K562 (cell line): ENCODE measurements at regions not wholly inside any gene's neighbourhood (a gene's known extent, or its start where the extent isn't known, plus 50 kb on each side); places are given as distances from the start of the nearest gene placed in this dataset.
A peak's percentile ranks its signal among the peaks of the same experiment; 100 is the strongest.

Experiments
- ATAC-seq: fragments of 200-7000 bp; cut with Tn5 transposase; 3 replicates; pipeline ENCODE4 v1.9.1; 2020; ENCODE audit warnings: moderate library complexity
- BruUV-seq: library from RNA; stranded (reverse); fragments of 400-500 nt; replicated peaks from 2 replicates; lab custom pipeline; 2021; lab: Mats Ljungman, UMichigan
- CTCF ChIA-PET: fragments of 300-600 bp; formaldehyde crosslinking; extraction: SDS; loops from one replicate; lab custom pipeline; 2021; ENCODE audit warnings: low intra/inter-chr PET ratio; lab: Yijun Ruan, JAX
- POLR2A ChIA-PET: fragments of 300-600, 350-650 bp; sonication (Branson Sonifier 250); formaldehyde crosslinking; extraction: SDS; loops from one replicate; lab custom pipeline; 2021; ENCODE audit warnings: antibody characterized with exemption, inconsistent platforms; lab: Yijun Ruan, JAX
- DNase-seq, 4 experiments: peaks; one replicate each; pipeline versions ENCODE4 v3.0.0 to v3.0.0-alpha.2; 2011 to 2018; ENCODE audit warnings: low spot score in 3 of 4, mixed read lengths in 3 of 4; ENCODE audit errors: extremely low read depth in 1 of 4
- FAIRE-seq: peaks from 2 replicates; lab custom pipeline; 2011; peaks lifted over from hg19 to GRCh38; lab: Jason Lieb, UNC
- H2AFZ ChIP-seq: 2 replicates; pipeline ENCODE4 v1.6.0; 2011; ENCODE audit warnings: low read depth, low read length, control low read depth, inconsistent platforms
- H3K27ac ChIP-seq: fragments of 200-600 bp; 3 replicates; pipeline ENCODE4 v1.8.0; 2011; ENCODE audit warnings: low read depth, mild to moderate bottlenecking, control low read depth, inconsistent platforms, low read length, moderate library complexity, mixed read lengths; ENCODE audit errors: extremely low read depth
- H3K27me3 ChIP-seq, 2 experiments: fragments of 300-600 bp in 1 of 2; 2 replicates in 1 of 2; 3 replicates in 1 of 2; pipeline versions ENCODE4 v1.6.0 to v1.8.0; 2011; ENCODE audit warnings: inconsistent platforms in 2 of 2, low read length in 2 of 2, mild to moderate bottlenecking in 1 of 2, mixed read lengths in 1 of 2, moderate library complexity in 1 of 2; ENCODE audit not compliant: control insufficient read depth in 2 of 2, insufficient read depth in 2 of 2
- H3K36me3 ChIP-seq: fragments of 300-600 bp; 3 replicates; pipeline ENCODE4 v1.8.0; 2011; ENCODE audit warnings: mild to moderate bottlenecking, low read length, inconsistent platforms; ENCODE audit not compliant: control insufficient read depth, insufficient read depth
- H3K4me1 ChIP-seq, 2 experiments: fragments of 200-600 bp in 1 of 2; replicated peaks in 1 of 2; 2 replicates in 1 of 2; 3 replicates in 1 of 2; pipeline versions ENCODE4 v1.5.1 to v1.8.0; 2011; ENCODE audit warnings: inconsistent platforms in 2 of 2, low read length in 2 of 2, mild to moderate bottlenecking in 1 of 2, mixed read lengths in 1 of 2, moderate library complexity in 1 of 2; ENCODE audit not compliant: control insufficient read depth in 2 of 2, insufficient read depth in 2 of 2
- H3K4me2 ChIP-seq: 2 replicates; pipeline ENCODE4 v1.6.1; 2011; ENCODE audit warnings: low read length, control low read depth, inconsistent platforms, mixed read lengths; ENCODE audit not compliant: insufficient read depth
- H3K4me3 ChIP-seq: fragments of 200-600 bp; sonication (generic), shearing (Covaris generic); 2 replicates; pipeline ENCODE4 v1.5.1; 2016; ENCODE audit warnings: control low read depth, inconsistent platforms
- H3K79me2 ChIP-seq: fragments of 200-600 bp; 3 replicates; pipeline ENCODE4 v1.8.0; 2011; ENCODE audit warnings: low read length, inconsistent platforms; ENCODE audit not compliant: control insufficient read depth, insufficient read depth
- H3K9ac ChIP-seq, 2 experiments: 2 replicates each; pipeline versions ENCODE4 v1.6.0 to v1.6.1; 2011; ENCODE audit warnings: low read depth in 2 of 2, low read length in 2 of 2, control low read depth in 1 of 2, inconsistent platforms in 1 of 2, mild to moderate bottlenecking in 1 of 2, mixed read lengths in 1 of 2; ENCODE audit not compliant: insufficient read depth in 1 of 2
- H3K9me1 ChIP-seq: one replicate; pipeline ENCODE4 v1.6.0; 2011; ENCODE audit warnings: inconsistent platforms, mild to moderate bottlenecking, low read length, moderate library complexity; ENCODE audit not compliant: control insufficient read depth, insufficient read depth
- H3K9me3 ChIP-seq: replicated peaks from 2 replicates; pipeline ENCODE4 v1.5.1; 2011; ENCODE audit warnings: low read depth, low read length, inconsistent platforms; ENCODE audit not compliant: control insufficient read depth, insufficient read depth
- H4K20me1 ChIP-seq: replicated peaks from 2 replicates; pipeline ENCODE4 v1.6.1; 2011; ENCODE audit warnings: low read length, inconsistent platforms, mixed read lengths; ENCODE audit not compliant: control insufficient read depth, insufficient read depth
- FOXA3 ChIP-seq, 2 experiments: fragments of 450-650 bp in 1 of 2; sonication (generic) in 1 of 2; formaldehyde crosslinking; IDR thresholded peaks in 1 of 2; conservative IDR thresholded peaks in 1 of 2; 2 replicates each; pipeline versions ENCODE4 v1.4.0 to v1.8.0; 2020 to 2022; ENCODE audit warnings: mild to moderate bottlenecking in 2 of 2, missing genetic modification reagents in 1 of 2
- NUFIP1 ChIP-seq: fragments of 450-650 bp; IDR thresholded peaks from 2 replicates; pipeline ENCODE4 v1.6.1; 2018; ENCODE audit not compliant: partially characterized antibody
- SUPT5H ChIP-seq: fragments of 450-650 bp; IDR thresholded peaks from 2 replicates; pipeline ENCODE4 v1.6.1; 2016
- ZNF282 ChIP-seq: sonication (generic); formaldehyde crosslinking; IDR thresholded peaks from 2 replicates; pipeline ENCODE4 v1.8.1; 2023; ENCODE audit warnings: missing genetic modification reagents
- ZNF311 ChIP-seq: fragments of 250-450 bp; sonication (Bioruptor Pico); IDR thresholded peaks from 2 replicates; pipeline ENCODE4 v1.4.0; 2020; ENCODE audit warnings: mild to moderate bottlenecking, moderate library complexity
- ZNF584 ChIP-seq: fragments of 200-800 bp; sonication (Bioruptor generic); IDR thresholded peaks from 2 replicates; pipeline ENCODE4 v1.6.1; 2016; ENCODE audit warnings: low read depth, mild to moderate bottlenecking, missing genetic modification characterization, missing compliant biosample characterization
- WGBS: fragments of 100-300 bp; shearing (Covaris generic); methylation state at CpG from one replicate; pipeline ENCODE4 v1.1.6; 2016; ENCODE audit warnings: low coverage, mixed read lengths; ENCODE audit not compliant: insufficient coverage; ENCODE audit errors: missing lambda C conversion rate; 5-methylcytosine and 5-hydroxymethylcytosine counted together
- in situ Hi-C: fragments of 300-500 bp; cut with MboI; formaldehyde crosslinking; loops from 4 replicates; pipeline ENCODE4 v1.15.0; 2018; ENCODE audit warnings: inconsistent platforms, mixed read lengths
- intact Hi-C: fragments of 100-400 bp; cut with micrococcal nuclease; formaldehyde crosslinking; loops from 2 replicates; pipeline ENCODE4 v1.14.2; 2022
- TF ChIP-seq, protein P1 (sequence below): fragments of 250-450 bp; sonication (Bioruptor Pico); IDR thresholded peaks from 2 replicates; pipeline ENCODE4 v1.5.0; 2022; ENCODE audit warnings: mild to moderate bottlenecking

DNA sequence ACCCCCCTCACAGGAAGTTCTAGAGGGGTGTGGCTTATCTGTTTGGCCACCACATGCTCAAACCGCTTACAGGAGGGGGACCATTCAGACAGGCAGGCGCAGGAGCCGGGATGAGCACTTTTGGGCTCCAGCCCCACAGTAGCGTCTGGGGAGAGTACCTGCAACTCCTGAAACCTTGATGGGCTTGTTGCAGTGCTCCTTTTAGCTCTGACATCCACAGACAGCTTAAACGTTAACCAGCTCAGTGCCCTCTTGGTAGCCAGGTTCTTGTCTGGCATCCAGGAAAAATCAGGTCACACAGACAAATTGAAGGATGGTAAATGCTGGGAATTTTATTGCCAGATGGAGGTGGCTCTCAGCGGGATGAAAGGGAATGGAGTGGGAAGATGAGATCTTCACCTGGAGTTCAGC, 326.3 kb downstream of the ETS1 start (continued):
- TF ChIP-seq, protein P1, sequence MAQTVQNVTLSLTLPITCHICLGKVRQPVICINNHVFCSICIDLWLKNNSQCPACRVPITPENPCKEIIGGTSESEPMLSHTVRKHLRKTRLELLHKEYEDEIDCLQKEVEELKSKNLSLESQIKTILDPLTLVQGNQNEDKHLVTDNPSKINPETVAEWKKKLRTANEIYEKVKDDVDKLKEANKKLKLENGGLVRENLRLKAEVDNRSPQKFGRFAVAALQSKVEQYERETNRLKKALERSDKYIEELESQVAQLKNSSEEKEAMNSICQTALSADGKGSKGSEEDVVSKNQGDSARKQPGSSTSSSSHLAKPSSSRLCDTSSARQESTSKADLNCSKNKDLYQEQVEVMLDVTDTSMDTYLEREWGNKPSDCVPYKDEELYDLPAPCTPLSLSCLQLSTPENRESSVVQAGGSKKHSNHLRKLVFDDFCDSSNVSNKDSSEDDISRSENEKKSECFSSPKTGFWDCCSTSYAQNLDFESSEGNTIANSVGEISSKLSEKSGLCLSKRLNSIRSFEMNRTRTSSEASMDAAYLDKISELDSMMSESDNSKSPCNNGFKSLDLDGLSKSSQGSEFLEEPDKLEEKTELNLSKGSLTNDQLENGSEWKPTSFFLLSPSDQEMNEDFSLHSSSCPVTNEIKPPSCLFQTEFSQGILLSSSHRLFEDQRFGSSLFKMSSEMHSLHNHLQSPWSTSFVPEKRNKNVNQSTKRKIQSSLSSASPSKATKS, result no peak
- TF ChIP-seq SUPT5H, result no peak
- TF ChIP-seq ZNF584 (CRISPR knock-in tag), result no peak
- no peak for TF ChIP-seq ZNF282 (CRISPR knock-in tag)
- TF ChIP-seq FOXA3 (CRISPR knock-in tag; conservative IDR thresholded peaks at IDR 0.05 in 1 of 2, IDR thresholded peaks at IDR 0.05 in 1 of 2), result no peak

DNA sequence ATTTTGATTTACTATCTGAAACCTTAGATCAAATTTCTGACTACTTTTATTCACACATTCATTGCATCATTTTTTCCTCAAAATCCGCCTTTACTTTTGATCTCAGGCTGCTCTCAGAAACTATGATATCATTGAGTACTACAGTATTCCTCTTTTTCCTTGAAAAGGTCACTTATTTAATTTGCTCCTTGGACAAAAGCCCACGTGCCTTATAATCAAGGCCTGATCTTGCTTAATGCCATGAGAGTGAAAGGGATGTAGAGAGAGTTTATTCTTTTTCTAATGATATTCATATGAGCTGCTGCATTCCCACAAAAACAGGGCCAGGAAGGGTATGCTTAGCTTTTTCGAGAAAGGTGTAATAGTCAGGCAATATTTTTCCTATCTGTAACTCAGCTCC, 327.0 kb downstream of the ETS1 start:
- H2AFZ ChIP-seq, result no peak overlapping the region
- no peaks in the 10 kb centered on the region for H3K27me3 ChIP-seq
- intact Hi-C loops (no loop called here), in situ Hi-C loops (no loop called here)
- ChIA-PET POLR2A (no interaction called here), CTCF (no interaction called here)
- no peak overlapping the region for H3K4me3 ChIP-seq
- H3K79me2 ChIP-seq, result no peaks in the 10 kb centered on the region
- DNase-seq (no peak), ATAC-seq (no peak), FAIRE-seq (no peak)
- TF ChIP-seq ZNF311 (CRISPR knock-in tag) (peak; percentile 51), NUFIP1 (no peak)
- no TSS peak for BruUV-seq
- H3K9ac ChIP-seq, result no peak overlapping the region
- H3K27ac ChIP-seq, result no peak overlapping the region
- H3K9me1 ChIP-seq, result no peaks in the 10 kb centered on the region
- WGBS, result 0% methylated on average over 3 of the region's 3 CpGs
- no peaks in the 10 kb centered on the region for H3K36me3 ChIP-seq
- no peaks in the 10 kb centered on the region for H3K4me1 ChIP-seq
- no peaks in the 10 kb centered on the region for H3K9me3 ChIP-seq
- no peak overlapping the region for H3K4me2 ChIP-seq
- H4K20me1 ChIP-seq, result no peaks in the 10 kb centered on the region
